IMR-90 (cell line): ENCODE measurements at regions not wholly inside any gene's neighbourhood (a gene's known extent, or its start where the extent isn't known, plus 50 kb on each side); places are given as distances from the start of the nearest gene placed in this dataset.

Experiments used
- CEBPB ChIP-seq: IDR thresholded peaks from 2 replicates; pipeline ENCODE4 v1.6.1; 2012; ENCODE audit warnings: low read depth, low read length, improper control_type of control experiment
- CHD1 ChIP-seq: IDR thresholded peaks from 2 replicates; pipeline ENCODE4 v1.6.1; 2012; ENCODE audit warnings: low read depth, low read length, improper control_type of control experiment
- CTCF ChIP-seq: conservative IDR thresholded peaks from 2 replicates; pipeline ENCODE4 v1.5.1; 2012; ENCODE audit warnings: mild to moderate bottlenecking, low read depth, low read length, improper control_type of control experiment
- ELK1 ChIP-seq: fragments of 150-350 bp; IDR thresholded peaks from 2 replicates; pipeline ENCODE4 v1.6.1; 2016; ENCODE audit warnings: low read depth, mild to moderate bottlenecking, low read length, moderate library complexity, borderline replicate concordance
- MAZ ChIP-seq: IDR thresholded peaks from 2 replicates; pipeline ENCODE4 v1.6.1; 2012; ENCODE audit warnings: low read depth, mild to moderate bottlenecking, low read length, improper control_type of control experiment, moderate library complexity, borderline replicate concordance
- MXI1 ChIP-seq: IDR thresholded peaks from 2 replicates; pipeline ENCODE4 v1.6.1; 2012; ENCODE audit warnings: low read depth, mild to moderate bottlenecking, low read length, moderate library complexity, borderline replicate concordance
- NFE2L2 ChIP-seq: fragments of 150-350 bp; IDR thresholded peaks from 2 replicates; pipeline ENCODE4 v1.6.1; 2016; ENCODE audit warnings: low read depth, mild to moderate bottlenecking, low read length
- POLR2A ChIP-seq: IDR thresholded peaks from 2 replicates; pipeline ENCODE4 v1.6.1; 2012; ENCODE audit warnings: mild to moderate bottlenecking, low read depth, low read length
- RAD21 ChIP-seq: IDR thresholded peaks from 2 replicates; pipeline ENCODE4 v1.6.1; 2012; ENCODE audit warnings: low read length, improper control_type of control experiment
- RCOR1 ChIP-seq: IDR thresholded peaks from 2 replicates; pipeline ENCODE4 v1.6.1; 2012; ENCODE audit warnings: mild to moderate bottlenecking, low read length, improper control_type of control experiment; ENCODE audit not compliant: insufficient replicate concordance
- TF ChIP-seq, protein P1 (sequence below): fragments of 150-350 bp; IDR thresholded peaks from 2 replicates; pipeline ENCODE4 v1.6.1; 2017; ENCODE audit warnings: mild to moderate bottlenecking, antibody characterized with exemption, low read length, low read depth

DNA sequence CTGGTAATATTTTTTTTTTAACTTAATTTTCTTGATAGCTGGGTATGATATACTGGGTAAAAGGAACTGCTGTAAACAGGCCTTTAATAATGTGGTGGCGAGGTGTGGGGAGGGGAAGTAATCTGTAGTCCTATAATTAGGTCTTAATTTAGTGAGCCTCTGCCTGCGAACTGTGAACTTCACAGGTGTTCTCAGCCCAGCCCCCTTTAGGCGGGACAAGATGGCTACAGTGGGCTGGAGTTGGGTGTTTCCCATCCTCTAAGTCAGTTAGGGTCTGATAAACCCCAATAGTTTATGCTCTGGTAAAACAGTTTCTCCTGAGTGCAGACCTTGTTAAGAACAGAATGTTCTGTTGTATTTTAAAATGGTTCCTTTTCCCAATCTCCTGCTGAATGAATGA, 97.6 kb upstream of the SERP2 start:
- no peak for TF ChIP-seq CTCF
- no peak for TF ChIP-seq ELK1
- no peak for TF ChIP-seq POLR2A
- no peak for TF ChIP-seq CHD1
- TF ChIP-seq MAZ, result no peak
- TF ChIP-seq, protein P1, sequence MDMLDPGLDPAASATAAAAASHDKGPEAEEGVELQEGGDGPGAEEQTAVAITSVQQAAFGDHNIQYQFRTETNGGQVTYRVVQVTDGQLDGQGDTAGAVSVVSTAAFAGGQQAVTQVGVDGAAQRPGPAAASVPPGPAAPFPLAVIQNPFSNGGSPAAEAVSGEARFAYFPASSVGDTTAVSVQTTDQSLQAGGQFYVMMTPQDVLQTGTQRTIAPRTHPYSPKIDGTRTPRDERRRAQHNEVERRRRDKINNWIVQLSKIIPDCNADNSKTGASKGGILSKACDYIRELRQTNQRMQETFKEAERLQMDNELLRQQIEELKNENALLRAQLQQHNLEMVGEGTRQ, result no peak
- no peak for TF ChIP-seq RCOR1
- TF ChIP-seq NFE2L2, result no peak
- no peak for TF ChIP-seq MXI1
- TF ChIP-seq CEBPB, result no peak
- no peak for TF ChIP-seq RAD21
